Suprapubic skin (tissue), 4 donors: ENCODE measurements at regions not wholly inside any gene's neighbourhood (a gene's known extent, or its start where the extent isn't known, plus 50 kb on each side); places are given as distances from the start of the nearest gene placed in this dataset.

Experiments used
- DNase-seq, 2 donors: peaks; one replicate each; pipeline ENCODE4 v3.0.0-alpha.2; 2019; ENCODE audit warnings: low spot score in 2 of 2
- H3K27ac ChIP-seq: fragments of 200-600 bp; sonication (generic); one replicate; pipeline ENCODE4 v1.5.1; 2019
- H3K27me3 ChIP-seq: fragments of 200-600 bp; sonication (generic); one replicate; pipeline ENCODE4 v1.5.1; 2019
- H3K36me3 ChIP-seq: fragments of 200-600 bp; sonication (generic); one replicate; pipeline ENCODE4 v1.5.1; 2019
- H3K4me1 ChIP-seq: fragments of 200-600 bp; sonication (generic); one replicate; pipeline ENCODE4 v1.5.1; 2019
- H3K4me3 ChIP-seq: fragments of 200-600 bp; sonication (generic); one replicate; pipeline ENCODE4 v1.5.1; 2019; ENCODE audit warnings: mild to moderate bottlenecking
- H3K9me3 ChIP-seq: fragments of 200-600 bp; sonication (generic); one replicate; pipeline ENCODE4 v1.5.1; 2019
- CTCF ChIP-seq, 2 donors: fragments of 200-600 bp in 1 of 2; fragments of 450-650 bp in 1 of 2; sonication (generic) in 1 of 2; IDR thresholded peaks; one replicate each; pipeline ENCODE4 v1.5.1; 2016 to 2019; ENCODE audit warnings: antibody characterized with exemption in 2 of 2, mild to moderate bottlenecking in 1 of 2, moderate library complexity in 1 of 2
- EP300 ChIP-seq: sonication (generic); formaldehyde crosslinking; IDR thresholded peaks from one replicate; pipeline ENCODE4 v1.6.1; 2017; ENCODE audit warnings: antibody characterized with exemption
- POLR2A ChIP-seq, 2 donors: fragments of 450-650 bp; IDR thresholded peaks; one replicate each; pipeline ENCODE4 v1.6.1; 2017; ENCODE audit warnings: antibody characterized with exemption in 2 of 2, mild to moderate bottlenecking in 2 of 2, moderate library complexity in 2 of 2
- POLR2AphosphoS5 ChIP-seq, 3 donors: sonication (generic); formaldehyde crosslinking; IDR thresholded peaks; one replicate each; pipeline ENCODE4 v1.6.1; 2017; ENCODE audit warnings: antibody characterized with exemption in 3 of 3
- WGBS: methylation state at CpG from one replicate; pipeline ENCODE4 v1.1.5; 2018; 5-methylcytosine and 5-hydroxymethylcytosine counted together

GRCh38 chr3:99541181-99541580, 97.2 kb upstream of the COL8A1 start:
- no peak overlapping the region for H3K4me3 ChIP-seq
- H3K9me3 ChIP-seq: no peaks in the 10 kb centered on the region
- H3K27ac ChIP-seq: no peak overlapping the region
- 97% methylated on average over 1 of the region's 1 CpG for WGBS
- TF ChIP-seq CTCF (IDR thresholded peaks at IDR 0.05) (no peak), POLR2A (IDR thresholded peaks at IDR 0.05) (no peak), POLR2AphosphoS5 (IDR thresholded peaks at IDR 0.05) (no peak), EP300 (no peak)
- no peak for DNase-seq
- H3K4me1 ChIP-seq: peaks cover 16% of the 10 kb centered on the region
- no peaks in the 10 kb centered on the region for H3K36me3 ChIP-seq
- no peaks in the 10 kb centered on the region for H3K27me3 ChIP-seq

GRCh38 chr3:99537416-99537815, 101.0 kb upstream of the COL8A1 start:
- no peak overlapping the region for H3K4me3 ChIP-seq
- H3K27me3 ChIP-seq: no peaks in the 10 kb centered on the region
- TF ChIP-seq POLR2A (IDR thresholded peaks at IDR 0.05): no peak
- TF ChIP-seq CTCF (IDR thresholded peaks at IDR 0.05): no peak
- no peak for TF ChIP-seq POLR2AphosphoS5 (IDR thresholded peaks at IDR 0.05)
- no peak for TF ChIP-seq EP300
- 84% methylated on average over 4 of the region's 4 CpGs for WGBS
- no peaks in the 10 kb centered on the region for H3K36me3 ChIP-seq
- no peak overlapping the region for H3K27ac ChIP-seq
- no peaks in the 10 kb centered on the region for H3K4me1 ChIP-seq
- no peak for DNase-seq
- H3K9me3 ChIP-seq: no peaks in the 10 kb centered on the region

GRCh38 chr3:99536555-99537314, 101.7 kb upstream of the COL8A1 start:
- no peak overlapping the region for H3K27ac ChIP-seq
- no peak overlapping the region for H3K4me3 ChIP-seq
- H3K4me1 ChIP-seq: no peaks in the 10 kb centered on the region
- no peak for TF ChIP-seq POLR2A (IDR thresholded peaks at IDR 0.05)
- no peak for TF ChIP-seq POLR2AphosphoS5 (IDR thresholded peaks at IDR 0.05)
- TF ChIP-seq EP300: no peak
- no peak for TF ChIP-seq CTCF (IDR thresholded peaks at IDR 0.05)
- no peaks in the 10 kb centered on the region for H3K36me3 ChIP-seq
- no peaks in the 10 kb centered on the region for H3K9me3 ChIP-seq
- DNase-seq: no peak
- WGBS: 60% methylated on average over 2 of the region's 2 CpGs
- no peaks in the 10 kb centered on the region for H3K27me3 ChIP-seq

- Histone ChIP-seq H3K4me1 (no peaks in the 10 kb centered on the region), H3K27me3 (no peaks in the 10 kb centered on the region), H3K36me3 (no peaks in the 10 kb centered on the region), H3K27ac (no peak overlapping the region), H3K4me3 (no peak overlapping the region), H3K9me3 (no peaks in the 10 kb centered on the region)
- TF ChIP-seq POLR2A (IDR thresholded peaks at IDR 0.05) (no peak), EP300 (no peak), CTCF (IDR thresholded peaks at IDR 0.05) (no peak), POLR2AphosphoS5 (IDR thresholded peaks at IDR 0.05) (no peak)
- 83% methylated on average over 2 of the region's 2 CpGs for WGBS
- DNase-seq: no peak
Measured at GRCh38 chr3:99534951-99535704, 103.3 kb upstream of the COL8A1 start.

GRCh38 chr3:99532246-99532645, 106.1 kb upstream of the COL8A1 start:
- H3K27me3 ChIP-seq: no peaks in the 10 kb centered on the region
- H3K4me1 ChIP-seq: no peaks in the 10 kb centered on the region
- H3K36me3 ChIP-seq: no peaks in the 10 kb centered on the region
- DNase-seq: no peak
- whole genome bisulfite sequencing: 68% methylated on average over 2 of the region's 2 CpGs
- no peak for TF ChIP-seq EP300
- peak in 1 of 2 donors; percentile 21 for TF ChIP-seq CTCF (IDR thresholded peaks at IDR 0.05)
- no peaks in the 10 kb centered on the region for H3K9me3 ChIP-seq
- H3K27ac ChIP-seq: no peak overlapping the region
- H3K4me3 ChIP-seq: no peak overlapping the region
